GM19438 (cell line): ENCODE measurements at regions not wholly inside any gene's neighbourhood (a gene's known extent, or its start where the extent isn't known, plus 50 kb on each side); places are given as distances from the start of the nearest gene placed in this dataset.

ENCODE experiments used
- ATAC-seq: cut with Tn5 transposase; IDR thresholded peaks from one replicate; pipeline ENCODE4 v1.9.1; 2021; ENCODE audit warnings: low read depth; ENCODE audit not compliant: unreplicated experiment

DNA sequence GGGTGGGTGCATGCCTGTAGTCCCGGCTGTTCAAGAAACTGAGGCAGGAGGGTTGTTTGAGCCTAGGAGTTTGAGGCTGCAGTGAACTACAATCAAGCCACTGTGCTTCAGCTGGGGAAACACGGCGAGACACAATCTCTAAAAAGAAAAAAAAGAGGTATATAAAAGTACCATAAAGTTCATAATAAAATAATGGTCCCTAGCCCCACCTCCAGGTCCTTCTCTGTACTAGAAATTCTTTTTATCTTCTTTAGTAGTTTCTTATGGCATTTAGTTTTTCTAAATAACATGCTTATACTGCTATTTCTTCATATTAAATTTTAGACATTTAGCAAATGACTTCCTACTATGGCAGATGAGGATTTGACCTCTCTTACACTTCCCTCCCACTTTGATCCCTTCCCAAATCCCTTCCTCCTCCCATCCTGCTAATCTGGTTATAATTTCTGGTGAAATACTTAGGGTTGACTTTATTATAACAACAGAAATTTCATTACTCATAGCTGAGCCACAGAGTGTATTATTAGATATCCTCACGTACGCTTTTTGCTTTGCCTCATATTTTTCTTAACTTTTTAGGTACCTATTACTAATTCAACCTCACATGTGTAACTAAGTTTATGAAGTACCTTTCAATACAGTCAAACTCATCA, 94.7 kb downstream of the SLC41A2 start:
- no peak for ATAC-seq

DNA sequence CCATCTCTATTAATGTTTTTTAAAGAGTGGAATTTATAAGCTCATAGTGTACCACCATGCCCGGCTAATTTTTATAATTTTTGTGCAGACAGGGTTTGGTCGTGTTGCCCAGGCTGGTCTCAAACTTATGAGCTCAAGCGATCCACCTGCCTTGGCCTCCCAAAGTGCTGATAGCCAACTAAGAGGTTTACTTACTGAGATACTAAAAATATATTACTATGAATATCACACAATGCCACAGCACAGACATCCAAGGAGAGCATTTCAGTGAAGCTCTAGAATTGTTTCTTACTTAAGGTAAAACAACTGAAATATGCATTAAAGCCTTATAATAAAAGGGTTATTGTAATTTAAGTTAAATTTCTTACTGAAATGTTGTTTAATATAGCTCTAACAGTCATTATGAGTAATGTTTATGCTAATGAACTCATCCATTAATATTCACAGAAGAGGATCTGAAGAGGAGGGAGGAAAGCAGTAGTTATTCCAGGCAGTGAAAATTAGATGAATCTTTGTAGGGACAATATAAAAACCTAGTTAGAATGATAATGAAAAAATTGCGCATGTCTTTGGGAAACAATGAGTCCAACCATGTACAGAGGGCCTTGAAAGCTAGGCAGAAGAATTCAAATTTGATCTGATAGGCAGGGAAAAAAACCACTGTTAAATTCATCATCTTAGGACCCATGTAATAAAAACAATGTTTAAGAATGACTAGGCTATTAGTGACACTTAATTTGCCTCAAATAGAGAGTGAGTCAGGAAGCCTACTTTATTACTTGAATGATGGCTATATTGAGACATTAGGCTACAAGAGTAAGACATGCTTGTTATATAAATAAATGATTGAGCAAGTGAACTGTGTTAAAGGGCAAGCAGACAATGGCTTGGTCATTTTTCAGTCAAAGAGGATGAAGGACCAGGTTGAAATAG, 99.2 kb downstream of the SLC41A2 start:
- ATAC-seq: no peak

DNA sequence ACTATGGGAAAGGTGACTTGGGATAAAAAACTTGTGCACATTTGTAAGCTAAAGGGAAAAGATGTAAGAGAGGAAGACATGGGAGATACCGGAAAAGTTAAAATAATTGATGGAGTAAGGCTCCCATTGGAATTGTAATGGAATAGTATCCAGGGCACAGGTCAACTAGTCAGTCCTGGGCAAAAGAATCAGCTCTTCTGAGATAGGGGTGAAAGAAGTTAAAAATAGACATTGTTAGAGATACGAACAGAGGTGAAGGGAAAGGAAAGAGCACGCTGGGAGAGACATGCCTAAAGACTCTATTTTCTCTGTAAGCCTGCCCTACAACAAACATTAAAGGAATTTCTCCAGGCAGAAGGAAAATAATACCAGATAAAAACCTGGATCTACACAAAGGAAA, 101.6 kb downstream of the SLC41A2 start:
- no peak for ATAC-seq

DNA sequence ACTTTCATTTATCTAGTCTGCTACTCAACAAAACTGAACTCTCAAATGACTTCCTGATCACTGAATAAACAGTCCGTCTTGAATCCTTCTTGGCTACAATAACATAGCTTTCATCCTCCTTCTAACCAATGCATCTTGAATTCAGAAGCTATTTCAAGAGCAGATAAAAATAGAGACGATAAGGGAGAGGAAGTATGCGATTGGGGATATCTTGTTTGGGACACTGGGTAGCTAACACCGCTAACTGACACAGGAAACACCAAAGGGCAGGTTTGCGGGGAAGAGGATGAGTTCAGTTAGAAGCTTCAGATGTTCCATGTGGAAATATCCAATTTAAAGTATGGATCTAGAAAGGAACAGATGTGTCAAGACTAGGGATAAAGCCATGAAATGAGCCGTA, 102.5 kb downstream of the SLC41A2 start:
- no peak for ATAC-seq

DNA sequence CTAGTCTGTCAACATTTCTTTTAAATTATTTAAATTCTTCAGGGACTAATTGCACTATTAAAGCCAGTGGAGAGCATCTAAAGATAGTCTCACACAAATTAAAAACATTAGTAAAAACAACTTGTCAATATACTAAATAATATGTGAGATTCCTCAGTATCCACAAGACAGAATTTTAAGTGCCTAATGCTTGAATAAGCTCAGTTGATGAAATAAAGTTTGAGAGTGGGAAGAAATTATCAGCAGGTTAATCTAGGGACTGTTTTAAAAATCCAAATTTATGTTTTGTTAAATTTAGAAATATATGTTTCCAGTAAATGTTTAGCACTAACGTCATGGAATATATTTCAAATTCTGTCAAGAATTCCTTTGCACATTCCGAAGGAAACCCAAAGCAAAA, 105.2 kb downstream of the SLC41A2 start:
- no peak for ATAC-seq

DNA sequence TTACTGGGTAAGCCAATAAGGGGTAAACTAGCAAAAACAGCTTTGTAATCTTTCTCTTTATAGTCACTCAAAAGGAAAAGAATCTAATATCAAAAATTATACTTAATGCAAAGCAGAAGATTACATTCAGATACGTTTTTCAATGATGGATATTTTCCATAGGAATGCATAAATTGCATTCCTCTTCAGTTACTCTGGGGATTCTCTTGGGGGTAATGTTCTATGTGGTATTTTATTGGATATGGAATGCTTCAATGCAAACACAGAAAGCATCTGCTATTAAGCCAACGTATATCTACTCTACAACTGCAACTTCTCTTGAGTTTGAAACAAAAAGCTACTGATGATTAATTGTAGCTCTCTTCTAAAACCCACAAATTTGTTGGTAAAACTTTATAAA, 106.0 kb downstream of the SLC41A2 start:
- ATAC-seq: no peak

DNA sequence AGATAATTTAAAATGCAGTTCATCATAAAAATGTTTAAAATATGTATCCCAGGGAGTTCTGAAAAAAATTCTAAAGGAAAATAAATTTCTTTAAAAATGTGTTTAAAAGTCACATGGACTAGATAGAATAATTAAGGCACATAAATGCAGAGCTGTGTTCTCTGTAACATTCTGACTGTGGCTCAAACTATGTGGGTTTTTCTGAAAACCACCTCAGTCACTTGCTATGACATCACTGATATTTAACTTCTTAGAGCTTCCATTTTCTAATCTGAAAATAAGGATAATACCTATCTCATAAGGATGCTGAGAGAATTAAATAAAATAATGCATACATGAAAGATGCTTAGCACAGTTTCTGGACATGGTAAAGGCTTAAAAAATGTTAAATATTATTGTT, 107.3 kb downstream of the SLC41A2 start:
- ATAC-seq: no peak

DNA sequence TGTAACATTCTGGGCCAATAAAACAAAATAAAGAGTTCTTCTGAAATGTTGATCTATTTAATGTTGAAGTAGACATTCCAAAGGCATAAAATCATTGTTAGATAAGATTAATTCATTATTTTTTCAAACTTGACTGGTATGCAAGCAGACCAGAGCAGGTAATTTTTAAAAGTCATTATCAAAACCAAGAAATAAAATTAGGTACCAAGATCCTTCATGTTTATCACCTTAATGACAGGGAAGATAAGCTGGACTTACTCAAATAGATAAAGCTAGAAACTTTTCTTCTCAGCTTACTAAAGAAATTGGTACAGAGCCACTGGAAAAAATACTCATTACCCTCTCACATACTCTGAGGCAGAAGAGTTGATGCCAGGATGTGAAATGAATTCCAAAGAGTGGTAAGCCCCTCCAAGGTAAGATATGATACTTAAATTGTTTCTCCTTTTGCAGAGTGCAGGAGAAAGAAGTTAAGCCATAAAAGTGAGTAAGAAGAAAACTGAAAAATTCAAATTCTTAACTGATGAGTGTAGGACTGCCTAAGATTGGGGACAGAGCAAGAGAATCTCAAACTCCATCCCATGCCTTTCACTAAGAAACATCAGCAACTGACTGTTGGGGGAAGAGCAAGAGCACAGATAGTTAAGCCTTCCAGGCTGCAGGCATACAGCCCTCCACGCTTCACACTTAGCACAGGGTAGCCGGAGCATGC, 111.9 kb downstream of the SLC41A2 start:
- ATAC-seq: no peak

DNA sequence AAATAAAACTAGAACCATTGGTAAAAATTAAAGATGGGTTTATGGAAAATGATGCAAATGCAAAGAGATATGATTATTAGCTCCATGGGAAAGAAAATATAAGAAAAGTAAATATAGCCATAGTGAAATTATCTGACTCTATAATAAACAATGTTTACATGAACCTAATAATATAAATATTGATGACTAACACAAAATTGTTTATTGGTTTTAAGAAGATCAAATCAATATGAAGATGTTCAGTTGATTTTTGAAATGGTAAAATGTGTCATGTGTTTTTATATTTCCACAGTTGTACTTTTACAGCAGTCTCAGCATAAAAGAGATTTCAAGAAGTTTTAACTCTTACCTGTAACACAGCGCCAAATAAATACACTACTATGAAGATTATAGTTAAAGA, 114.0 kb downstream of the SLC41A2 start:
- ATAC-seq: no peak

DNA sequence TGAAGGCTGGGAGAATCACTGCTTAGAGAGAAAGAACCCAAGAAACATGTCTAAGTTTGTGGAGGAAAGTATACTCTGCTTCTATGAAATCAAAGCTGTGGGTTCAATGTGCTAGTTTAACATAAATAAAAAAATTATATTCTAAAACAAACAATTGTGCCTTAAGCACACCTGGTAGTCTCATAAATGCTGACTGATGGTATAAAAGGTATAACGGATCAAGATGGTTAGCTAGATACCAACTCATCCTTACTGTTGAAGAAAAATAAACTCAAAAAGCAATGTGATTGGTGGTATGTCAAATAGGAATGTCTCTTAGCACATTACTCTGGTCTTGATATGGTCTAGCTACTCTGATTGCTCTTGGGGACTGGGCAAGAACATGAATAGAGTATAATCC, 117.8 kb downstream of the SLC41A2 start:
- no peak for ATAC-seq

DNA sequence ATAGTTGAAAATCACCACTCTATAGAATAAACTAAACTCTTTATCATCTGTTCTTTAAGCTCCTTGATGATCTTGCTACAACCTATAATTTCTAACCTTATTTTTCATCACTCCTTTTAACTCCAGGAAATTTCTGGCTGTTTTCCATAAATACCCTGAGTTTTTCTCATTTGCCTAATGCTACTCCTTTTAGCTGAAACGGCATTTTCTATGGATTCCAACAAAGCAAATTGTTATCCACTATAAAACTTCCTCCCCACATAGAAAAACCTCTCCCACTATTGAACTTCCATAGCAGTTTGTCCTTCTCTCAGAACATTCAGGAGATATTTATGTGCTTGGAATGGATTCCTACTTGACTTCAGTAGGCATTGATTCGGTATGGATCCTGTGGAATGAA, 122.8 kb downstream of the SLC41A2 start:
- ATAC-seq: no peak

DNA sequence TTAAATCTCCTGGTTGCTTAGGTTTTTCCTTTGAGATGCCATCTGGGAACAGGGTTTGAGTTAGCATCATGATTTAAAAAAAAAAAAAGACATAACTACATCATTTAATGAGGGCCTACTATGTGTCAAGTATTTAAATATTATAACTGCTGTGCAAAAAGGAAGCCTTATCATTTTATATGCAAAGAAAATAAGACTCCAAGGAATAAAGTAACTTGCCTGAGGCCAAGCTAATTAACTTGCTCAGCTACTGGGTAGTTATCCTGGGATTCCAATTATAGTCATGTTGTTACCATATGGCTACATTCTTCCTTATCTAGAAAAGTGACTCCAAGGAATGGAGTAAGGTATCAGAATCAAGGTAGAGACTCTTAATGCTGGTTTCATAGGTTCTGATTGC, 123.5 kb downstream of the SLC41A2 start:
- ATAC-seq: no peak

DNA sequence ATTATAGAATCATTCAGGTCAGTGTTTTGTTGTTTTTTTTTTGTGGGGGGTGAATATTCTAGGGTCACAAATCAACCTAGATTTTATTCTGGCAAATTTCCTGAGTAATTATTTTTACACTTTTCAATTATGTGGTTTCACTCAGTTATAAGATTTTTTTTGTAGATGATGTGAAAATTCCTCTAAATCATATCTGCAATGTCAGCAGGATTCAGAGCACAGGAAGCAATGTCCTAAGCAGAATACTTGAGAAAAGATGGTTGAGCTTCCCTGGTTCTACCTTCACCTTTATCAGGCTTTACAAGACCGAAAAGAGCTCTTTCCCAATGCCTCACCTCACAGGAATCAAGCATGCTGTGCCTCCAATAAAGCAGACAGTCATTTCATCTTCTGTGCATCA, 124.3 kb downstream of the SLC41A2 start:
- ATAC-seq: no peak

DNA sequence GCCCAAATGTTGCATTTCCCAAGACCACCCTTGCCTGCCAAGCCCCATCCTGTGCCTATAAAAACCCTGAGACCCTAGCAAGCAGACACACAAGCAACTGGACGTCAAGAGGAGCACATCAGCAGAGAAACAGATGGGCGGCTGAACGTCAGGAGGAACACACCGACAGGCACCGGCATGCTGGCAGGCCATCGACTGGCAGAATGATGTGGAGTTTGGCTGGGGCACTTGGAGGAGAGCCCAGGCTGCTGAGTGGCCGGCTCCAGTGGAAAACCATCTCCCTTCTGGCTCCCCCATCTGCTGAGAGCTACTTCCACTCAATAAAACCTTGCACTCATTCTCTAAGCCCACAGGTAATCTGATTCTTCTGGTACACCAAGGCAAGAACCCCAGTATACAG, 130.1 kb downstream of the SLC41A2 start:
- ATAC-seq: no peak

DNA sequence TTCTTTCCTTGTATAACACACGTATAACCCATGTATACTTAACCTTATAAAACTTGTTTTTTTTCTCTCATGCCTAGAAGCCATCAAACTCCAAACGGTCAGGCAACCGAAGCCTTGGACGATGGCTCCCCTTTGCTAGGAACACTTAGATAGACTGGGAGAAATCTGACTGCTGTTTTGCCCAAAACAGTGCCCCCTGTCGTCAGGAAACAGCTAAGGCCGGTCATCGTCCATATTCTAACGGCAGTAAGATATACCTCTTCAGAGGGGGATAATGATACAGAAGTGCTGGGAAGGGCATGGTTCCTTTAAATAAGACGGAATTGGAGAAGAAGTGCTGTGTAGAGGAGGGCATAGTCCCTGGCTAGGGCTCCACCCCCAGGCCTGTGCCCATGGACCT, 130.5 kb downstream of the SLC41A2 start:
- no peak for ATAC-seq

DNA sequence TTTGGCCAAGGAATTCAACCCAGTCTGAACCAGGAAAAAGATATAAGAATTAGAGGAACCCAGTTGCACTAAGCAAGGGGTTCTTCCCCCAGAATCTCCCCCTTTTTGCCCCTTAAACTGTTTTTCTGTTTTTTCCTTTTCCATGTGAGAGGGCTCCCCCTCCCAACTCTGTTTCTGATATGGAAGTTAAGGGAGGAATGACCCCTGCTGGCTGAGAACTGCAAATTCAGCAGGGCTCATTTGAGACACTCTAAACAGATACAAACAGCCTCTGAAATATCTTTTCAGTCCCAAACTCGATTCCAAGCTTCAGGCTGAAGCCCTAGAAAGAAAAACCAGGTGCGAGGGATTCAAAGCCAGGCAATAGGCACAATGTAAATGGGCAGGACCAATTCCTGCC, 132.7 kb downstream of the SLC41A2 start:
- ATAC-seq: no peak

DNA sequence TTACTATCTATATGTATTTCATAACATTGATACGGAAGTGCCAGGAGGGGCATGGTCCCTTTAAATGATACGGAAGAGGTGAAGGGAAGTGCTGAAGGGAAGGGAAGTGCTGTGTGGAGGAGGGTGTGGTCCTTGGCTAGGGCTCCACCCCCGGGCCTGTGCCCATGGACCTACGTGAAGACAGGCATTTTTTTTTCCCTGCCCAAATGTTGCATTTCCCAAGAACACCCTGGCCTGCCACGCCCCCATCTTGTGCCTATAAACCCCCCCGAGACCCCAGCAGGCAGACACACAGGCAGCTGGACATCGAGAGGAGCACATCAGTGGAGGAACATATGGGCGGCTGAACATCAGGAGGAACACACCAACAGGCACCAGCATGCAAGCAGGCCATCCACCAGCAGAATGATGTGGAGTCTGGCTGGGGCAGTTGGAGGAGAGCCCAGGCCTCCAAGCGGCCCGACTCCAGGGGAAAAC, 134.1 kb downstream of the SLC41A2 start:
- ATAC-seq: no peak

DNA sequence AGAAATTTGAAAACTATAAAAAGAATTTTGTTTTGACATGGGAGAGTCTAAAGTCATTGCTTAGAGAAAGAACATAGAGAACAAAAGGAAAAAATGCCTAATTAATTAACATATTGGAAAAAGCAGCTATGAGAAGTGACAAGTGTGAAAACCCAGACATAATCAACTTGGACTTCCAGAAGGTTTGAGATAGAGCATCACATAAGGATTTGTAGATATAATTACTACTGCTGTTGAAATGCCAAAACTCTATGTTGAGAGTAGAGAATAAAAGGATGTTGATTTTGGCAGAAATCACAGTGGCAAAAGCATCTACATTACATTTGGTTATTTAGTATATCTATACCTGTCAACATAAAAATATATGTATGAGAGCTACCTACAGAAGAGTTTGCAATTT, 135.1 kb downstream of the SLC41A2 start:
- ATAC-seq: no peak

DNA sequence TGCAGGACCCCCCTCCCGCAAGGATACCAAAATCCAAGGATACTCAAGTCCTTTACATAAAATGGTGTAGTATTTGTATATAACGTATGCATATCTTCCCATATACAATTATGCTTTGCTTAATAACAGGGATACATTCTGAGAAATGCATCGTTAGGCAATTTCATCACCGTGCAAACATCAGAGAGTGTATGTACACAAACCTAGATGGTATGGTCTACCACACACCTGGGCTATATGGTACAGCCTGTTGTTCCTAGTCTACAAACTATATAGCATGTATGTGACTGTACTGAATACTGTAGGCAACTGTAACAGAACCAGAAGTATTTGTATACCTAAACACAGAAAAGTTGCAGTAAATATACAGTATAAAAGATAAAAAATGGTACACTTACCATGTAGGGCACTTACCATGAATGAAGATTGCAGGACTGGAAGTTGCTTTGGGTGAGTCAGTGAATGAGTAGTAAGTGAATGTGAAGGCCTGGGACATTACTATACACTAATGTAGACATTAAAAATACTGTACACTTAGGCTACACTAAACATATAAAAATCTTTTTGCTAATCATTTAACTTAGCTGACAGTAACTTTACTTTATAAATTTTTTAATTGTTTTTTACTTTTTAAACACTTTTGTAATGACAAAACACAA, 141.1 kb downstream of the SLC41A2 start:
- no peak for ATAC-seq

DNA sequence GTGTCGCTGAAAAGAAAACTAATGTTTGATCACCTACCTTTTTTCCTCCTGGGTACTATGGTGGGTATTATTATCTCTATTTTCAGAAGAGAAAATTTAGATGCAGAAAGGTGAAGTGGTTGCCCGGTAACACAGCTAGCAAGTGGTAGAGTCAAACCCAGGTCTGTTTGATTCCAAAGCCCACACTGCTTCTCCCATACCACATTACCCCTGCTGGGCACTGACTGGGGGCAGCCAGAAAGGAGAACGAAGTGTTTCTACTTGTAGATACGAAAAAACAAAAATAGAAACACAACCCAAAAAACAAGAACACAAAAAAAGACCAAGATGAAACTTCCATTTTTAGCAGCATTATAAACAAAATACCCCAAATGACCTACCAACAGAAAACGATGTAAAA, 142.2 kb downstream of the SLC41A2 start:
- no peak for ATAC-seq

DNA sequence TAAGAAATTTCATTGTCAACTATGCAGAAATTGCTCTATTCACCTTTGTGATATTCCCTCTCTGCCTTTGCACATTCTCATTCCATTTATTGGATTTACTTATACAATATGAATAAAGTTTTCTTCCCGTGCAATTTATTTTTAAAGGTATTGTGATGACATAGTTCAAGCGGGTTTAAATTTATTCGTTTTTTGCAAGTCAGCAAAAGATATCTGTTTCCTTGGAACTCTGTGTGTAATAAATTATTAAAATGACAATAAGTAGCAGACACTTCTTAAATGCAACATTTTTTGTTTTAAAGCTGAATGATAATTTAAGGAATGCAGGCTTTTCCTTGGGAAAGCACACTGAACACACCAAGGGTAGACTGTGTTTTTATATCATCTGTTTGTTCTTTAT, 143.1 kb downstream of the SLC41A2 start:
- no peak for ATAC-seq
